ENCODE measurements at regions not wholly inside any gene's neighbourhood (a gene's known extent, or its start where the extent isn't known, plus 50 kb on each side); places are given as distances from the start of the nearest gene placed in this dataset.

DNA sequence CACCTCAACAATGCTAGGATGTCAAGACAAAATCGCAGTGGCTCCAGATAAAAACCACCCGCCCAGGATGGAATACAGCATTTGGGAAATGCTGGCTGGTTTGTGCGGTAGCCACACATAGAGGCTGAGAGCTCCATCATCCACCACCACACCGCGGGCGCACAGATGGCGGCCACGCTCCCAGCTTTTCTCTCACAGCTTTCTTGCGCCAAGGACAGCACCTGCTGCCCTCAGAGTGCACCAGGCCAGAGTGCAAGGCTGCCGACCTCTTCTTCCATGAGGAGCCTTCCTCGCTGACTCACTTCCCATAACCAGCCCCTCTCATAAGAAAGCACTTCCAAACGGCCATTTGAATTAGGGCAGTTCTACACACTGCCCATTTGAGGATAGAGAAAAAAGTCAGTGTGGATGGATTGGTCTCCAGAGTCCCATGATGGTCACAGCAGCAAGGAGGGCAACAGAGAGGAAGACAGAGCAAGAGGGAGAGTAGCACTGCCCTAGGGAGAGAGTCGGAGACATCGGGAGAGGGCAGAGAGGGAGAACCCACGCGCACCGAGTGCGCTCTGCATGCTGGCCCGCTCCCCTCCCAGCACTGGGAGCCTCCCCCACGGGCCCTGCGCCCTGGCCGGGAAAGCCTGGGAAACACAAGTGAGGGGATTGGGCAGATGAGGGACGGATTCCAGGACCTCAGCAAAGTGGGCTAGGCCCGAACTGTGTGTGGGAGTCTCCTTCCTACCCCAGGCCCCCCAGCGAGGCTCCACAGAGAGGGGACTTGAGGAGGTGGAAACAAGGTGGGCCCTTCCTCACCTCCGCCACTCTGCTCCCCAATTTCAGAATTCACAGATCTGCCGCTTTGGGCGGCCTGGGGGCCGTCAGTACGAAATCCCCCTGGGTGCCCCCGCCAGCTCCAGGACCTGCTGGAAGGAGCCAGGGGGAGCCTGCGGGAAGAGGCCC, 156.9 kb downstream of the USP12 start:
- Histone ChIP-seq H3K4me1 (peaks cover 5% of the 10 kb centered on the region), H3K27me3 (no peaks in the 10 kb centered on the region), H3K27ac (no peak overlapping the region), H3K4me3 (no peak overlapping the region), H3K36me3 (no peaks in the 10 kb centered on the region), H3K9me3 (no peaks in the 10 kb centered on the region), H3K9ac (ENCODE audit: low read depth in 2 of 2, low read length in 2 of 2) (no peak overlapping the region)
- intact Hi-C loops (cut with DNase I) = loop anchor here (5.0 kb wide), 1 partner anchor 73 kb away; no protein-coding TSS in a partner anchor
- TF ChIP-seq, protein P1, sequence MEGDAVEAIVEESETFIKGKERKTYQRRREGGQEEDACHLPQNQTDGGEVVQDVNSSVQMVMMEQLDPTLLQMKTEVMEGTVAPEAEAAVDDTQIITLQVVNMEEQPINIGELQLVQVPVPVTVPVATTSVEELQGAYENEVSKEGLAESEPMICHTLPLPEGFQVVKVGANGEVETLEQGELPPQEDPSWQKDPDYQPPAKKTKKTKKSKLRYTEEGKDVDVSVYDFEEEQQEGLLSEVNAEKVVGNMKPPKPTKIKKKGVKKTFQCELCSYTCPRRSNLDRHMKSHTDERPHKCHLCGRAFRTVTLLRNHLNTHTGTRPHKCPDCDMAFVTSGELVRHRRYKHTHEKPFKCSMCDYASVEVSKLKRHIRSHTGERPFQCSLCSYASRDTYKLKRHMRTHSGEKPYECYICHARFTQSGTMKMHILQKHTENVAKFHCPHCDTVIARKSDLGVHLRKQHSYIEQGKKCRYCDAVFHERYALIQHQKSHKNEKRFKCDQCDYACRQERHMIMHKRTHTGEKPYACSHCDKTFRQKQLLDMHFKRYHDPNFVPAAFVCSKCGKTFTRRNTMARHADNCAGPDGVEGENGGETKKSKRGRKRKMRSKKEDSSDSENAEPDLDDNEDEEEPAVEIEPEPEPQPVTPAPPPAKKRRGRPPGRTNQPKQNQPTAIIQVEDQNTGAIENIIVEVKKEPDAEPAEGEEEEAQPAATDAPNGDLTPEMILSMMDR (IDR thresholded peaks at IDR 0.05) = no peak
- DNase-seq = no peak

DNA sequence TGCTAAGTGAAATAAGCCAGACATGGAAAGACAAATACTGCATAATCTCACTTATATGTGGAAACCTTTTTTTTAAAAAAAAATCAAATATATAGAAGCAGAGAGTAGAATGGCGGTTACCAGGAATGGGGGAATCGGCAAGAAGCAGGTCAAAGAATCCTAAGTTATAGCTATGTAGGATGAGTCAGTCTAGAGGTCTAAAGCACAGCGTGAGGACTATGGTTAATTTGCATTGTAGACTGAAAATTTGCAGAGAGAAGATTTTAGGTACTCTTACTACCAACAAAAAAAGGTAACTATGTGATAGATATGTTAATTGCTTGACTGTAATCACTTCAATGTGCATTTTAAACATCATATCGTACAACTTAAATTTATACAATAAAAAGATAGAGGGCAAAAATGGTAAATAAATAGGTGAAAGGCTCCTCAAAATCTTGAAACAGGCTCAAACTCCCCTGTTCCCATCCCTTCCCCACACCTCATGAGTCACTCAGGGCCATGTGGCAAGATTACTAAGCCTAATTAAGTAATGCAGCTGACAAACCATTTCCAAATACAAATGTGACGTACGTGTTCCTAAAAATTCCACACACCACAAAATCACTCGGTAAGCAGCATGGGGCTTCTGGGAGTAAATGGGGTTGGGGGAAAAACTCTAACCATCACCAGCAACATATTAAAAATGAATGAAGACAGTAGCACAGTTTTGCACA, 159.0 kb downstream of the USP12 start:
- Histone ChIP-seq H3K27me3 (no peaks in the 10 kb centered on the region), H3K27ac (no peak overlapping the region), H3K9ac (ENCODE audit: low read depth in 2 of 2, low read length in 2 of 2) (no peak overlapping the region), H3K4me1 (peaks cover 5% of the 10 kb centered on the region), H3K36me3 (no peaks in the 10 kb centered on the region), H3K9me3 (no peaks in the 10 kb centered on the region), H3K4me3 (no peak overlapping the region)
- DNase-seq = no peak
- TF ChIP-seq, protein P1 (IDR thresholded peaks at IDR 0.05) = no peak
- intact Hi-C loops (cut with DNase I) = loop anchor here (5.0 kb wide), 1 partner anchor 75 kb away; no protein-coding TSS in a partner anchor

DNA sequence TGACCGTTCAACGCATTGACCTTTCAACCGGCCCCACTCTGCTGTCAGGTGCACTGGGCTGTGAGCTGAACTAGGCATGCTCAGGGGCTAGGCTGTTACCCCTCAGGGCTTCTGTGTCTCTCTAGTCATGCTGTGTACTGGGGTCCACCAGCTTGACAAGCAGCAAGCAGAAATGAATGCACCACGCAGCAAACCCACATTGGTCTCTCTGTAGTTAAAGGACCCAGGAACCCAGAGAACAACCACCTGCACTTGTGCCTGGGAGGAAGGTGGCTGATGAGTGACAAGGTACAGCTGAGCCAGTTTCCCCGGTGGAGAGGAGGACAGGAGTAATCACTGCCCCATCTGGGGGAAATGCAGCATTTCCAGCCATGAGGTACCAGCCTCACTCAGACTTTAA, 159.9 kb downstream of the USP12 start:
- no peak overlapping the region for H3K4me3 ChIP-seq
- DNase-seq = no peak
- no peak overlapping the region for H3K9ac ChIP-seq (ENCODE audit: low read depth in 2 of 2, low read length in 2 of 2)
- TF ChIP-seq, protein P1 (IDR thresholded peaks at IDR 0.05) = no peak
- no peaks in the 10 kb centered on the region for H3K9me3 ChIP-seq
- H3K4me1 ChIP-seq = peaks cover 2% of the 10 kb centered on the region
- intact Hi-C loops (cut with DNase I) = loop anchor here (5.0 kb wide), 1 partner anchor 76 kb away; no protein-coding TSS in a partner anchor
- no peak overlapping the region for H3K27ac ChIP-seq
- no peaks in the 10 kb centered on the region for H3K27me3 ChIP-seq
- no peaks in the 10 kb centered on the region for H3K36me3 ChIP-seq

DNA sequence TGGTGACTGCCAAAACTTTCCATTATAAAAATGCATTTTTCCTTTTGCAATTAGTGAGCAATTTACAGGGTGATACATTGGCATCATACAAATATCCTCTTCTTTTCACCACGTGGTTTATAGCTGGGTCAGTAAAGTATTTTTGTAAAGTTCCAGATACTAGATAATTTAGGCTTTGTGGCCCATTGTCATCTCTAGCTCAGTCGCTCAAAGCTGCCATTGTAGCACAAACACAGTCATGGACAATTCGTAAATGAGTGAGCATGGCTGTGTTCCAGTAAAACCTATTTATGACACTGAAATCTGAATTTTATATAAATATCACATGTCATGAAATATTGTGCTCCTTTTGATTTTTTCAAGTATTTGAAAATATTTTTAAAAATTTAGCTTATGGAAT, 162.9 kb downstream of the USP12 start:
- Histone ChIP-seq H3K4me3 (no peak overlapping the region), H3K9ac (ENCODE audit: low read depth in 2 of 2, low read length in 2 of 2) (no peak overlapping the region), H3K27ac (no peak overlapping the region), H3K4me1 (no peaks in the 10 kb centered on the region), H3K36me3 (no peaks in the 10 kb centered on the region), H3K9me3 (no peaks in the 10 kb centered on the region), H3K27me3 (no peaks in the 10 kb centered on the region)
- intact Hi-C loops (cut with DNase I) = no loop called here
- TF ChIP-seq, protein P1 (IDR thresholded peaks at IDR 0.05) = no peak
- DNase-seq = no peak

GRCh38 chr13:27007166-27007565, 164.4 kb downstream of the USP12 start:
- Histone ChIP-seq H3K27me3 (no peaks in the 10 kb centered on the region), H3K9me3 (no peaks in the 10 kb centered on the region), H3K36me3 (no peaks in the 10 kb centered on the region), H3K27ac (no peak overlapping the region), H3K4me1 (no peaks in the 10 kb centered on the region), H3K9ac (ENCODE audit: low read depth in 2 of 2, low read length in 2 of 2) (peak overlapping the region in 1 of 2 donors; percentile 64), H3K4me3 (peak overlapping the region; percentile 39)
- peak; percentile 17 for DNase-seq
- TF ChIP-seq, protein P1 (IDR thresholded peaks at IDR 0.05) = no peak
- intact Hi-C loops (cut with DNase I) = no loop called here

Measured in colonic mucosa (tissue), 4 donors.